ENCODE measurements at regions not wholly inside any gene's neighbourhood (a gene's known extent, or its start where the extent isn't known, plus 50 kb on each side); places are given as distances from the start of the nearest gene placed in this dataset.
"Not testable (repeated sequence)": the region's sequence is repeated elsewhere in the genome, so short reads cannot be mapped to it uniquely, and the experiment has no call there.

GRCh38 chr2:4221845-4222244 is 518.5 kb downstream of the DCDC2C start:
- DNase-seq (ENCODE audit: low spot score in 2 of 2) (no peak), ATAC-seq (no peak)
- Mint-ChIP-seq H3K27ac (no peak overlapping the region), H3K9me3 (peaks cover 11 to 15% of the 10 kb centered on the region in 2 donors), H3K36me3 (no peaks in the 10 kb centered on the region)

- ATAC-seq; H3K27ac Mint-ChIP-seq; DNase-seq (ENCODE audit: low spot score in 2 of 2): not testable (repeated sequence)
- peaks cover 26 to 27% of the 10 kb centered on the region in 2 donors for H3K9me3 Mint-ChIP-seq
- peaks cover 6 to 15% of the 10 kb centered on the region in 2 donors for H3K36me3 Mint-ChIP-seq
These were observed 541.0 kb downstream of the DCDC2C start for GRCh38 chr2:4244422-4244821.

GRCh38 chr2:4246364-4247131 is 543.2 kb downstream of the DCDC2C start:
- ATAC-seq (no peak), DNase-seq (ENCODE audit: low spot score in 2 of 2) (no peak)
- Mint-ChIP-seq H3K36me3 (peaks cover 6 to 15% of the 10 kb centered on the region in 2 donors), H3K27ac (no peak overlapping the region), H3K9me3 (peaks cover 20 to 27% of the 10 kb centered on the region in 2 donors)

- ATAC-seq (no peak), DNase-seq (ENCODE audit: low spot score in 2 of 2) (no peak)
- Mint-ChIP-seq H3K9me3 (peaks cover 19 to 25% of the 10 kb centered on the region in 2 donors), H3K36me3 (peaks cover 6 to 13% of the 10 kb centered on the region in 2 donors), H3K27ac (no peak overlapping the region)
These were observed 544.4 kb downstream of the DCDC2C start for GRCh38 chr2:4247791-4248190.

DNA sequence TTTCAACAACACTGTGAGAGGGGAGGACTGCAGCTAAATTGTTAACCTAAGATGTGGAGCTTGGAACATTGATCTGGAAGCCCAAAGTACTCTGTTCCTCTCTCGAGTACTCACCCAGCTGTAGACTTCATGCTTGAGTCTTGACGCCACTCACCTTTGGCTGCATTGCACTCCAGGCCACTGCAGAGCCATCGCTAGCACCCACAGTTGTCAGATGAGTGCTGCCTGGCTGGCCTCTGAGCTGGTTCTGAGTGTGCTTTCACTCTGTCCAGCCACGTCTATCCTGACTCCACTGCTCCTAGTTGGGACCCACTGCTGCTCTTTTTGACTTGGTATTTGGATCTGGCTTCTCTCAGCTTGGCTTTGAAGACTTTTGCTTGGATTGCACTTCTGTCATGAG is 552.1 kb downstream of the DCDC2C start:
- Mint-ChIP-seq H3K27ac (no peak overlapping the region), H3K36me3 (no peaks in the 10 kb centered on the region), H3K9me3 (peaks cover 5 to 11% of the 10 kb centered on the region in 2 donors)
- no peak for ATAC-seq
- no peak for DNase-seq (ENCODE audit: low spot score in 2 of 2)

DNA sequence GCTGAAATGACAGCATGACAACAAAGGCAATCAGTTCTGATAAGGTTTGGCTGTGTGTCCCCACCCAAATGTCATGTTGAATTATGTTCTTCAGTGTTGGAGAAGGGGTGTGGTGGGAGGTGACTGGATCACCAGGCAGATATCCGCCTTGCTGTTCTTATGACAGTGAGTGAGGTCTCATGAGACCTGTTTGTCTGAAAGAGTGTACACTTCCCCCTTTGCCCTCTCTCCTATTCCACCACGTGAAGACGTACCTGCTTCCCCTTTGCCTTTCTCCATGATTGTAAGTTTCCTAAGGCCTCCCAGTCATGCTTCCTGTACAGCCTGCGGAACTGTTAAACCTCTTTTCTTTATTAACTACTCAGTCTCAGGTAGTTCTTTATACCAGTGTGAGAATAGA is 553.0 kb downstream of the DCDC2C start:
- H3K27ac Mint-ChIP-seq = no peak overlapping the region
- H3K9me3 Mint-ChIP-seq = peaks cover 5 to 11% of the 10 kb centered on the region in 2 donors
- DNase-seq (ENCODE audit: low spot score in 2 of 2) (no peak), ATAC-seq (no peak)
- H3K36me3 Mint-ChIP-seq = no peaks in the 10 kb centered on the region

GRCh38 chr2:4258563-4258962 is 555.2 kb downstream of the DCDC2C start:
- no peak for ATAC-seq
- Mint-ChIP-seq H3K27ac (no peak overlapping the region), H3K36me3 (no peaks in the 10 kb centered on the region), H3K9me3 (peaks cover 8 to 14% of the 10 kb centered on the region in 2 donors)
- DNase-seq (ENCODE audit: low spot score in 2 of 2) = no peak

- Mint-ChIP-seq H3K9me3 (peaks cover 3 to 7% of the 10 kb centered on the region in 2 donors), H3K36me3 (no peaks in the 10 kb centered on the region), H3K27ac (no peak overlapping the region)
- no peak for DNase-seq (ENCODE audit: low spot score in 2 of 2)
- ATAC-seq = no peak
These were observed 562.6 kb downstream of the DCDC2C start for GRCh38 chr2:4265936-4266335.

- no peak overlapping the region for H3K27ac Mint-ChIP-seq
- no peaks in the 10 kb centered on the region for H3K36me3 Mint-ChIP-seq
- no peak for DNase-seq (ENCODE audit: low spot score in 2 of 2)
- peak in 1 of 2 donors; percentile 37 for ATAC-seq
- peaks cover 3 to 5% of the 10 kb centered on the region in 2 donors for H3K9me3 Mint-ChIP-seq
These were observed 566.5 kb downstream of the DCDC2C start for GRCh38 chr2:4269885-4270284.

DNA sequence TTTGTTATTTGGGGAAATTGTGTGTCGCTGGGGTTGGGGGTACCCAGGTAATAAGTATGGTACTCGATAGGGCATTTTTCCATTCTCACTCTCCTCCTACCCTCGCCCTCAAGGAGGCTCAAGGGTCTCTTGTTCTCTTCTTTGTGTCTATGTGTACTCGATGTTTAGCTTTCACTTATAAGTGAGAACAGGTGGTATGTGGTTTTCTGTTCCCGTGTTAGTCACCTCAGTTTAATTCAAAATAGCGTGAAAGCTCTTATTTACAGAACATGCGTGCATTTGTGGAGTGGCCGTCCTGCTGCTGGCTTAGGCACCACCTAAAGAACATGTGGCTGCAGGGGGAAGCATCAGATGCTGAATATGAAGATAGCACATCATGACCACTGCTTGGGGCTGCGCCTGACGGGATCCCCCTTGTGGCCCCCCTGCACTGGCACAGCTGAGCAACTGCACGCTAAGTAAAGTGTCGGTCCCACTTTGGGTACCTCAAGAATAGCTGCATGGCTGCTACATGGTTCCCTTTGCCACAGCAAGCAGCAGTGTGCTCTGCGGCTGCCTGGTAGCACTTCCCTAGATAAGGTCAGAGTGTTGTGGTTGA is 569.0 kb downstream of the DCDC2C start:
- H3K36me3 Mint-ChIP-seq = no peaks in the 10 kb centered on the region
- H3K27ac Mint-ChIP-seq = no peak overlapping the region
- peaks cover 15 to 17% of the 10 kb centered on the region in 2 donors for H3K9me3 Mint-ChIP-seq
- ATAC-seq = no peak
- no peak for DNase-seq (ENCODE audit: low spot score in 2 of 2)

- Mint-ChIP-seq H3K9me3 (peaks cover 21 to 23% of the 10 kb centered on the region in 2 donors), H3K27ac (no peak overlapping the region), H3K36me3 (no peaks in the 10 kb centered on the region)
- no peak for ATAC-seq
- DNase-seq (ENCODE audit: low spot score in 2 of 2) = no peak
These were observed 575.0 kb downstream of the DCDC2C start for GRCh38 chr2:4278392-4278791.

- peaks cover 21 to 27% of the 10 kb centered on the region in 2 donors for H3K9me3 Mint-ChIP-seq
- H3K36me3 Mint-ChIP-seq = no peaks in the 10 kb centered on the region
- no peak for ATAC-seq
- no peak for DNase-seq (ENCODE audit: low spot score in 2 of 2)
- H3K27ac Mint-ChIP-seq = no peak overlapping the region
These were observed 576.1 kb downstream of the DCDC2C start for GRCh38 chr2:4279431-4279830.

GRCh38 chr2:4291430-4291829 is 588.1 kb downstream of the DCDC2C start:
- DNase-seq (ENCODE audit: low spot score in 2 of 2) = no peak
- H3K9me3 Mint-ChIP-seq = peaks cover 6 to 12% of the 10 kb centered on the region in 2 donors
- no peak overlapping the region for H3K27ac Mint-ChIP-seq
- no peaks in the 10 kb centered on the region for H3K36me3 Mint-ChIP-seq
- ATAC-seq = no peak

- no peak for DNase-seq (ENCODE audit: low spot score in 2 of 2)
- Mint-ChIP-seq H3K9me3 (peaks cover 8 to 9% of the 10 kb centered on the region in 2 donors), H3K36me3 (no peaks in the 10 kb centered on the region), H3K27ac (no peak overlapping the region)
- ATAC-seq = no peak
These were observed 592.3 kb downstream of the DCDC2C start for GRCh38 chr2:4295680-4296079.

DNA sequence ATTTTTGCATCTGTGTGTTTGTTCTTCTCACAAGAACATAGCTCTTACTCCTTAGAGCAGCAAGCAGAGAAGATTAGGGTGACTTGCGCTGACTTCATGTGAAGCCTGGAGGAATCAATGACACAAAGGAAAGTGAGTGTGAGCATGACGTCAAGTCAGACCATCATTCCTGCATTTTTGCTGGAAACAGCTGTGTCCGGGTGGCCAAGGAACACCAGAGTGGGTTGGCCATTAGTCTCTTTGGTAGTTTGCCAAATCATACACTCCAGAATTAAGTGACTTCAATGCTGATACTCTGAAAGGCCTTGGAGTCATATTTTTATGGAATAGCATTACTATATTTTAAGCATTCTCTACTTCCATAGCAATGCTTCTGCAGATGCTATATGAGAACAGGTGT is 597.2 kb downstream of the DCDC2C start:
- H3K36me3 Mint-ChIP-seq = no peaks in the 10 kb centered on the region
- ATAC-seq (no peak), DNase-seq (ENCODE audit: low spot score in 2 of 2) (no peak)
- no peak overlapping the region for H3K27ac Mint-ChIP-seq
- peaks cover 6 to 8% of the 10 kb centered on the region in 2 donors for H3K9me3 Mint-ChIP-seq

GRCh38 chr2:4324531-4324930 is 621.2 kb downstream of the DCDC2C start:
- Mint-ChIP-seq H3K9me3 (peaks cover 0 to 3% of the 10 kb centered on the region in 2 donors), H3K27ac (no peak overlapping the region), H3K36me3 (no peaks in the 10 kb centered on the region)
- ATAC-seq (no peak), DNase-seq (ENCODE audit: low spot score in 2 of 2) (no peak)

GRCh38 chr2:4336864-4337263 is 633.5 kb downstream of the DCDC2C start:
- Mint-ChIP-seq H3K9me3 (peaks cover 5 to 6% of the 10 kb centered on the region in 2 donors), H3K27ac (no peak overlapping the region), H3K36me3 (no peaks in the 10 kb centered on the region)
- no peak for ATAC-seq
- DNase-seq (ENCODE audit: low spot score in 2 of 2) = no peak

GRCh38 chr2:4338345-4338744 is 635.0 kb downstream of the DCDC2C start:
- Mint-ChIP-seq H3K36me3 (no peaks in the 10 kb centered on the region), H3K27ac (no peak overlapping the region), H3K9me3 (peaks cover 10 to 13% of the 10 kb centered on the region in 2 donors)
- no peak for DNase-seq (ENCODE audit: low spot score in 2 of 2)
- ATAC-seq = no peak
